ENCODE measurements at regions not wholly inside any gene's neighbourhood (a gene's known extent, or its start where the extent isn't known, plus 50 kb on each side); places are given as distances from the start of the nearest gene placed in this dataset.

DNA sequence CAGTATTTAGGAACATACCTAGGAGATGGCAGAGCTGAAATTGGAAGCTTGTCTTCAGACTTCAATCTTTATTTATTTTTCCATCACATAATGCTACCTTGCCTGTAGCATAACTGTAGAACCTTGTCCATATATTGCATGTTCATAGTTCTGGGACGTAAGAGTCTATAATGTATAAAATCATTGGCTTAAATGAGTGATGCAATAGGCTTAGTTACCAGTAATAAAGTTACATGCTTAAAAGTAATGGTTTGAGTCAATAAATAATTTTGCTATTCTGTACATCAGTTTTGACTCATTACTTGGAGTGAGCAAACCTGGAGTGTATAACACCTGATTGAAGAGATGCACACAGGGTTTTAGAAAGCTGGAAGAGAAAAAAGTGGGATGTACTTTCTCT, 229.3 kb downstream of the CDCA7 start:
- no peaks in the 10 kb centered on the region for H3K27me3 Mint-ChIP-seq
- no peaks in the 10 kb centered on the region for H3K36me3 Mint-ChIP-seq
- no peaks in the 10 kb centered on the region for H3K9me3 Mint-ChIP-seq
- TF ChIP-seq CTCF (conservative IDR thresholded peaks at IDR 0.05) = no peak
- H3K4me3 Mint-ChIP-seq = no peak overlapping the region
- H3K27ac Mint-ChIP-seq = no peak overlapping the region
- H3K4me1 Mint-ChIP-seq (ENCODE audit: unreplicated experiment) = no peaks in the 10 kb centered on the region
- no peak for DNase-seq (ENCODE audit: extremely low spot score, unreplicated experiment)

GRCh38 chr2:173584676-173585458, 230.2 kb downstream of the CDCA7 start:
- no peak for DNase-seq (ENCODE audit: extremely low spot score, unreplicated experiment)
- no peaks in the 10 kb centered on the region for H3K27me3 Mint-ChIP-seq
- no peak overlapping the region for H3K27ac Mint-ChIP-seq
- no peaks in the 10 kb centered on the region for H3K9me3 Mint-ChIP-seq
- H3K4me1 Mint-ChIP-seq (ENCODE audit: unreplicated experiment) = no peaks in the 10 kb centered on the region
- no peak overlapping the region for H3K4me3 Mint-ChIP-seq
- TF ChIP-seq CTCF (conservative IDR thresholded peaks at IDR 0.05) = no peak
- no peaks in the 10 kb centered on the region for H3K36me3 Mint-ChIP-seq

GRCh38 chr2:173588931-173589369, 234.3 kb downstream of the CDCA7 start:
- H3K27me3 Mint-ChIP-seq = no peaks in the 10 kb centered on the region
- no peak for TF ChIP-seq CTCF (conservative IDR thresholded peaks at IDR 0.05)
- no peak for DNase-seq (ENCODE audit: extremely low spot score, unreplicated experiment)
- H3K4me3 Mint-ChIP-seq = no peak overlapping the region
- no peaks in the 10 kb centered on the region for H3K4me1 Mint-ChIP-seq (ENCODE audit: unreplicated experiment)
- H3K9me3 Mint-ChIP-seq = no peaks in the 10 kb centered on the region
- no peak overlapping the region for H3K27ac Mint-ChIP-seq
- H3K36me3 Mint-ChIP-seq = peaks cover 6% of the 10 kb centered on the region

DNA sequence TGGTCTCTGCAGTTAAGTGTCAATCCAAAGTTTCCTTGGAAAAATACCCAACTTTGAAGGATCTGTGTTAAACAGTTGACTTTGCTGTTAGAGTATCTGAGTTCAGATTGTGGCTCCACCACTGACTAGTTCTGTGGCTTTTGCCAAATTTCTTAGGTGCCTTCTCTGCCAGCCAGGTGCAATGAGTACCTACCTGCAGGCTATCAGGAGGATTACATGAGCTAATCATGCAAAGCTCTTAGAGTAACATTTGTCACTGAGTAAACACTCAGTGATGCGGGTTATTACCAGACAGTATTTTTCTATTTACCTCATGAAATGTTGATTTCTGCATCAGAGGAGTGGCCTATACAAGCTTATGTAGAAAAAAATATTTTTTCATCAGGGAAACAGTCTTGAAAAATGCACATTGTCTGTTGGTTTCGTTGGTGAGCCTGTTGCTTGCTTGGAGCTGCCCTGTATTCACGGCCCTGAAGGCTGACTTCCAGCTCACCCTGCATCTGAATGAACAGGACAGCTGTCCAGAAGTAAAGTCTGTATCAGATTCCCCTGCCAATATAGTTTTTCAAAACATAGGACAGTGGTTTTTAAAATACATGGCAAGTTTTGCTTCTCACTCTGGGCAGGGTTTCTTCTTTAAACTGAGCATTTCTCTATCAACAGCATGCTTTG, 235.1 kb downstream of the CDCA7 start:
- no peak overlapping the region for H3K27ac Mint-ChIP-seq
- TF ChIP-seq CTCF (conservative IDR thresholded peaks at IDR 0.05) = no peak
- peaks cover 7% of the 10 kb centered on the region for H3K36me3 Mint-ChIP-seq
- no peak for DNase-seq (ENCODE audit: extremely low spot score, unreplicated experiment)
- H3K4me3 Mint-ChIP-seq = no peak overlapping the region
- H3K9me3 Mint-ChIP-seq = no peaks in the 10 kb centered on the region
- no peaks in the 10 kb centered on the region for H3K4me1 Mint-ChIP-seq (ENCODE audit: unreplicated experiment)
- H3K27me3 Mint-ChIP-seq = no peaks in the 10 kb centered on the region

GRCh38 chr2:173590276-173590861, 235.7 kb downstream of the CDCA7 start:
- Mint-ChIP-seq H3K4me3 (no peak overlapping the region), H3K36me3 (peaks cover 7% of the 10 kb centered on the region), H3K4me1 (ENCODE audit: unreplicated experiment) (no peaks in the 10 kb centered on the region), H3K9me3 (no peaks in the 10 kb centered on the region), H3K27ac (no peak overlapping the region), H3K27me3 (no peaks in the 10 kb centered on the region)
- no peak for DNase-seq (ENCODE audit: extremely low spot score, unreplicated experiment)
- TF ChIP-seq CTCF (conservative IDR thresholded peaks at IDR 0.05) = no peak

Measured in type B pancreatic cell (in vitro differentiated cells).